ENCODE measurements at regions not wholly inside any gene's neighbourhood (a gene's known extent, or its start where the extent isn't known, plus 50 kb on each side); places are given as distances from the start of the nearest gene placed in this dataset.
"Not testable (repeated sequence)": the region's sequence is repeated elsewhere in the genome, so short reads cannot be mapped to it uniquely, and the experiment has no call there.

DNA sequence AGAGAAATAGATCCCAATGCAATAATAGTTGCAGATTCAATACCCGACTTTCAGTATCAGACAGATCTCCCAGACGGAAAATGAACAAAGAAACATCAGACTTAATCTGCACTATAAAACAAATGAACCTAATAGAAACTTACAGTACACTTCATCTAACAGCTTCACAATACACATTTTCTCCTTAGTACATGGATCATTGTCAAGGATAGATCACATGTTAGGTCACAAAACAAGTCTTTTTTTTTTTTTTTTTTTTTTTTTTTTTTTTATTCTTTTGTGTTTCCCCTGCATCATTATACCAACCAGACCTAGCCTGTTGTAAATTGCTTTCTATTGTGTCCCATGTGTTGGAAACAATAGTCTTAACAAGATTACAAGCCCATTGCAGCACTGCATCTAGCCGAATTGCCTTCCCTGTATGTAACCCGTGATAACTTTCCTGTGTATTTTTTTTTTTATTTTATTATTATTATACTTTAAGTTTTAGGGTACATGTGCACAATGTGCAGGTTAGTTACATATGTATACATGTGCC is 134.0 kb upstream of the MAD2L1 start:
- CTCF ChIA-PET; H3K27ac Mint-ChIP-seq; H3K27ac ChIP-seq (ENCODE audit: low read length); H3K4me1 Mint-ChIP-seq; H3K36me3 Mint-ChIP-seq; DNase-seq; H3K4me3 ChIP-seq (ENCODE audit: control insufficient read depth in 1 of 2, extremely low read depth in 1 of 2, low read length in 1 of 2); H3K4me1 ChIP-seq (ENCODE audit: control insufficient read depth in 1 of 2, extremely low read depth in 1 of 2, insufficient read depth in 2 of 2, low read length in 2 of 2); POLR2A ChIA-PET; H3K27me3 Mint-ChIP-seq; H3K4me3 Mint-ChIP-seq; H3K27me3 ChIP-seq (replicated peaks in 1 of 2; ENCODE audit: control insufficient read depth in 2 of 2, extremely low read depth in 1 of 2, insufficient read depth in 2 of 2, low read length in 1 of 2); H3K9me3 Mint-ChIP-seq; ATAC-seq (replicated peaks in 1 of 4); H3K36me3 ChIP-seq (ENCODE audit: control insufficient read depth in 2 of 2, extremely low read depth in 1 of 2, insufficient read depth in 1 of 2, low read length in 1 of 2); H3K9me3 ChIP-seq: not testable (repeated sequence)
- whole genome bisulfite sequencing (ENCODE audit: insufficient coverage) = 100% methylated on average over 2 of the region's 4 CpGs

DNA sequence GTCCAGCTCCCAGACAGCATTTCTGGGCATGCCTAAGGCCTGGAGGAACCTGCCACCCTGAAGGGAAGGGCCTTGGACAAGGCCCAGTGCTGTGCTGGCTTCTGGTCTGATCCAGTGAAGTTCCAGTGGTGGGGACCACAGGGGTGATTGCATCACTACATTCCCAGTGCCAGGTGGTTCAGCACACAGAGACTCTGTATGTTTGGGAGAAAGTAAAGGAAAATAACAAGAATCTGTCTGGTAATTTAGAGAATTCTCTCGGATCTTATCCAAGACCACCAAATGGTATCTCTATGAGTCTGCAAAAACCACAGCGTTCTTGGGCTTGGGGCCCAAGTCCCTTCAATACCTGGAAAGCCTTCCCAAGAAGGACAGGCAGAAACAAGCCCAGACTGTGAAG is 131.8 kb upstream of the MAD2L1 start:
- Histone ChIP-seq H3K36me3 (ENCODE audit: control insufficient read depth in 2 of 2, extremely low read depth in 1 of 2, insufficient read depth in 1 of 2, low read length in 1 of 2) (no peaks in the 10 kb centered on the region), H3K9me3 (no peaks in the 10 kb centered on the region), H3K27me3 (replicated peaks in 1 of 2; ENCODE audit: control insufficient read depth in 2 of 2, extremely low read depth in 1 of 2, insufficient read depth in 2 of 2, low read length in 1 of 2) (no peaks in the 10 kb centered on the region), H3K4me1 (ENCODE audit: control insufficient read depth in 1 of 2, extremely low read depth in 1 of 2, insufficient read depth in 2 of 2, low read length in 2 of 2) (no peaks in the 10 kb centered on the region), H3K4me3 (ENCODE audit: control insufficient read depth in 1 of 2, extremely low read depth in 1 of 2, low read length in 1 of 2) (no peak overlapping the region), H3K27ac (ENCODE audit: low read length) (no peak overlapping the region)
- Mint-ChIP-seq H3K4me3 (no peak overlapping the region), H3K27me3 (peaks cover 0 to 1% of the 10 kb centered on the region in 2 donors), H3K27ac (no peak overlapping the region), H3K36me3 (no peaks in the 10 kb centered on the region), H3K9me3 (no peaks in the 10 kb centered on the region), H3K4me1 (no peaks in the 10 kb centered on the region)
- POLR2A ChIA-PET = no interaction called here
- DNase-seq = no peak
- 36% methylated on average over 1 of the region's 2 CpGs for WGBS (ENCODE audit: insufficient coverage)
- CTCF ChIA-PET = no interaction called here
- ATAC-seq (replicated peaks in 1 of 4) = no peak

DNA sequence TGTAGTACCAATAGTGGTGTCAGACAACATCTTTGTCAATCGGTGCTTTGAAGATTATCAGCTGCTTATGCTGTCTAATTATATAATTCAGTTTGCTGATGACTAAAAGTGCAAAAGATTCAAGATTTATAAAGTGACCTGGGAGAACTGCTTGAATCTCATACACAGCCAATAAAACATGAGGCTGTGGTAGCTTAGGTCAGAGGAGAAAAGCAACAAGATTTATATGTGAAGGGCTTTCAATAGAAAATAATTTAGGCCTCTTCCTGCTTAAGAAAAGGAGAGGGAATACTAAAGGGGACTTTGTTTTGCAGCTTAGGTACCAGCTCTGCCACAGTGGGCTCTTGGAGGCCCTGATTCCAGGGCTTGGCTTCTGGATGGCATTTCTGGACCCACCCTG is 111.0 kb upstream of the MAD2L1 start:
- ChIA-PET CTCF (no interaction called here), POLR2A (no interaction called here)
- peaks cover 2 to 12% (median 11%) of the 10 kb centered on the region in 3 donors for H3K9me3 Mint-ChIP-seq
- H3K27me3 ChIP-seq (replicated peaks in 1 of 2; ENCODE audit: control insufficient read depth in 2 of 2, extremely low read depth in 1 of 2, insufficient read depth in 2 of 2, low read length in 1 of 2) = peaks cover 0 to 6% of the 10 kb centered on the region in 2 experiments
- ATAC-seq (replicated peaks in 1 of 4) (no peak), DNase-seq (no peak)
- no peak overlapping the region for H3K27ac ChIP-seq (ENCODE audit: low read length)
- H3K27me3 Mint-ChIP-seq = peaks cover 23 to 24% of the 10 kb centered on the region in 2 donors
- no peaks in the 10 kb centered on the region for H3K9me3 ChIP-seq
- H3K4me1 ChIP-seq (ENCODE audit: control insufficient read depth in 1 of 2, extremely low read depth in 1 of 2, insufficient read depth in 2 of 2, low read length in 2 of 2) = no peaks in the 10 kb centered on the region
- no peaks in the 10 kb centered on the region for H3K36me3 Mint-ChIP-seq
- no peak overlapping the region for H3K4me3 Mint-ChIP-seq
- WGBS (ENCODE audit: insufficient coverage) = no CpG with 5 or more reads among the region's 1 CpG
- no peak overlapping the region for H3K4me3 ChIP-seq (ENCODE audit: control insufficient read depth in 1 of 2, extremely low read depth in 1 of 2, low read length in 1 of 2)
- no peak overlapping the region for H3K27ac Mint-ChIP-seq
- H3K4me1 Mint-ChIP-seq = no peaks in the 10 kb centered on the region
- no peaks in the 10 kb centered on the region for H3K36me3 ChIP-seq (ENCODE audit: control insufficient read depth in 2 of 2, extremely low read depth in 1 of 2, insufficient read depth in 1 of 2, low read length in 1 of 2)

DNA sequence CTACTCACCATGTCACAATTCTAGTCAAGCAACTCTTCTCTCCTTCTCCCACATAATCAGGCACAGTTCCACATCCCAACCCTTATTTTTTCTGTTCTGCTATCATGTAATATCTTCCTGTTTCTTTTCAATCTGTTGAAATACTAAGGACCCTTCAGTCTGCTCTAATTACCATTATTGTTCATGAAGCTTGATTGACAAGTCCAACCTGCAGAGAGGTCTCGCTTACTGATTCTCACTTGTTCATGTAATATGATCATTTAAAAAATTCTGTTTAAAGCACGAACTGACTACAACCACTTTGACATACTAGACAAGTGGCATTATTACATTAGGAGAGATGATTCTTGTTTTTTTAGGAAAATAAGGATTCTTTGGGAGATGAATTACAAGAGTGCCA is 108.6 kb upstream of the MAD2L1 start:
- POLR2A ChIA-PET = no interaction called here
- CTCF ChIA-PET = no interaction called here
- Mint-ChIP-seq H3K27ac (no peak overlapping the region), H3K4me1 (no peaks in the 10 kb centered on the region), H3K4me3 (no peak overlapping the region), H3K36me3 (no peaks in the 10 kb centered on the region), H3K9me3 (peaks cover 2 to 8% (median 8%) of the 10 kb centered on the region in 3 donors), H3K27me3 (peaks cover 23 to 24% of the 10 kb centered on the region in 2 donors)
- WGBS (ENCODE audit: insufficient coverage) = no CpG with 5 or more reads among the region's 2 CpGs
- H3K27ac ChIP-seq (ENCODE audit: low read length) = no peak overlapping the region
- no peak for DNase-seq
- H3K9me3 ChIP-seq = no peaks in the 10 kb centered on the region
- ATAC-seq (replicated peaks in 1 of 4) = no peak
- no peaks in the 10 kb centered on the region for H3K36me3 ChIP-seq (ENCODE audit: control insufficient read depth in 2 of 2, extremely low read depth in 1 of 2, insufficient read depth in 1 of 2, low read length in 1 of 2)
- H3K4me3 ChIP-seq (ENCODE audit: control insufficient read depth in 1 of 2, extremely low read depth in 1 of 2, low read length in 1 of 2) = no peak overlapping the region
- H3K27me3 ChIP-seq (replicated peaks in 1 of 2; ENCODE audit: control insufficient read depth in 2 of 2, extremely low read depth in 1 of 2, insufficient read depth in 2 of 2, low read length in 1 of 2) = peaks cover 0 to 6% of the 10 kb centered on the region in 2 experiments
- no peaks in the 10 kb centered on the region for H3K4me1 ChIP-seq (ENCODE audit: control insufficient read depth in 1 of 2, extremely low read depth in 1 of 2, insufficient read depth in 2 of 2, low read length in 2 of 2)

DNA sequence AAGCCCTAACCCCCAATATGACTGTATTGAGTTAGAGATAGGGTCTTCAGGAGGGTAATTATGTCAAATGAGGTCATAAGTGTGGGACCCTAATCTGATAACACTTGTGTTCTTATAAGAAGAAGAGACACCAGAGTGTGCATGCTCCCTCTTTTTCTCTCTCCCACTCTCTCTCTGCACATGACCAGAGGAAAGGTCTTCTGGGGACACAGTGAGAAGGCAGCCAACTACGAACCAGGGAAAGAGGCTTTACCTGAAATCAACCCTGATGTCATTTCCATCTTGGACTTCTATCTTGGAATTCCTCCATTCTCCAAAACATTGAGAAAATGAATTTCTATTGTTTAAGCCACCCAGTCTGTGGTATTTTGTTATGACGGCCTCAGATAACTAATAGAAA is 97.2 kb upstream of the MAD2L1 start:
- no peak for DNase-seq
- Histone ChIP-seq H3K4me1 (ENCODE audit: control insufficient read depth in 1 of 2, extremely low read depth in 1 of 2, insufficient read depth in 2 of 2, low read length in 2 of 2) (no peaks in the 10 kb centered on the region), H3K9me3 (no peaks in the 10 kb centered on the region), H3K36me3 (ENCODE audit: control insufficient read depth in 2 of 2, extremely low read depth in 1 of 2, insufficient read depth in 1 of 2, low read length in 1 of 2) (no peaks in the 10 kb centered on the region), H3K27ac (ENCODE audit: low read length) (no peak overlapping the region), H3K27me3 (replicated peaks in 1 of 2; ENCODE audit: control insufficient read depth in 2 of 2, extremely low read depth in 1 of 2, insufficient read depth in 2 of 2, low read length in 1 of 2) (no peaks in the 10 kb centered on the region), H3K4me3 (ENCODE audit: control insufficient read depth in 1 of 2, extremely low read depth in 1 of 2, low read length in 1 of 2) (no peak overlapping the region)
- Mint-ChIP-seq H3K27me3 (peaks cover 0 to 14% of the 10 kb centered on the region in 2 donors), H3K4me3 (no peak overlapping the region), H3K4me1 (no peaks in the 10 kb centered on the region), H3K36me3 (no peaks in the 10 kb centered on the region), H3K27ac (no peak overlapping the region), H3K9me3 (no peaks in the 10 kb centered on the region)
- ChIA-PET POLR2A (no interaction called here), CTCF (no interaction called here)
- no CpG with 5 or more reads among the region's 2 CpGs for WGBS (ENCODE audit: insufficient coverage)
- ATAC-seq (replicated peaks in 1 of 4) = no peak

DNA sequence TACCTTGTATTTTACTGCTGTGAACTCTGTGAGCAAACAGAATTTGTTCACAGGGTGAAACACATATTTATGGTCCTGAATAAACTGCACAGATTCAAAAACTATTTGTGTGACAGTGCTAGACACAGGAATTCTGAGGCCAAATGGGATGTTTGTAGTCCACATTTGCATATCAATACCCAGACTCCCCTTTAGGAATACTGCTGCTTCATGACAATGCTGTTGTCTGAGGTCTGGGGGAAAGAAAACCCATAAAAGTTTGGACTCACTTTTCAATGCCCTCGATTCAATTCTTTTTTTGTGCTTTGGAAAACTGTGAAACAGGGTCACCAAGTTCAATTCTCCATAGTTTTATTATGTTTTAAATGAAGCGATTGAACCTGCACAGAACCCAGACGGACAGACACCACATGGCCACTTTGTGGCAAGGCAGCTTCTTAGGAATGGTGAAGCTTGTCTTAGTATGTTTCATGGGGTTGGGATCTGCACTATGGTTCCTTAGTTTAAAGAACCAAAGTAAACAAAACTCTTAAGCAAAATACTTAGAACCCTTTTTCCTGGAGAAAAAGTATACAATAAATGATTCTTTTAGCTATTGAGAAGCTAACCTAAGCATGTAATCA is 92.3 kb upstream of the MAD2L1 start:
- no peak for ATAC-seq (replicated peaks in 1 of 4)
- no CpG with 5 or more reads among the region's 3 CpGs for WGBS (ENCODE audit: insufficient coverage)
- H3K9me3 ChIP-seq = no peaks in the 10 kb centered on the region
- Mint-ChIP-seq H3K9me3 (no peaks in the 10 kb centered on the region), H3K27me3 (peaks cover 0 to 9% of the 10 kb centered on the region in 2 donors), H3K4me1 (no peaks in the 10 kb centered on the region), H3K36me3 (no peaks in the 10 kb centered on the region), H3K4me3 (no peak overlapping the region), H3K27ac (no peak overlapping the region)
- no peaks in the 10 kb centered on the region for H3K4me1 ChIP-seq (ENCODE audit: control insufficient read depth in 1 of 2, extremely low read depth in 1 of 2, insufficient read depth in 2 of 2, low read length in 2 of 2)
- no peak for DNase-seq
- no peak overlapping the region for H3K27ac ChIP-seq (ENCODE audit: low read length)
- no peaks in the 10 kb centered on the region for H3K27me3 ChIP-seq (replicated peaks in 1 of 2; ENCODE audit: control insufficient read depth in 2 of 2, extremely low read depth in 1 of 2, insufficient read depth in 2 of 2, low read length in 1 of 2)
- POLR2A ChIA-PET = no interaction called here
- no peaks in the 10 kb centered on the region for H3K36me3 ChIP-seq (ENCODE audit: control insufficient read depth in 2 of 2, extremely low read depth in 1 of 2, insufficient read depth in 1 of 2, low read length in 1 of 2)
- H3K4me3 ChIP-seq (ENCODE audit: control insufficient read depth in 1 of 2, extremely low read depth in 1 of 2, low read length in 1 of 2) = no peak overlapping the region
- CTCF ChIA-PET = interaction anchor here in 1 of 2 donors (0.9 kb wide), 1 partner anchor 1149 kb away, joined by 3 read pairs; no protein-coding TSS in a partner anchor

DNA sequence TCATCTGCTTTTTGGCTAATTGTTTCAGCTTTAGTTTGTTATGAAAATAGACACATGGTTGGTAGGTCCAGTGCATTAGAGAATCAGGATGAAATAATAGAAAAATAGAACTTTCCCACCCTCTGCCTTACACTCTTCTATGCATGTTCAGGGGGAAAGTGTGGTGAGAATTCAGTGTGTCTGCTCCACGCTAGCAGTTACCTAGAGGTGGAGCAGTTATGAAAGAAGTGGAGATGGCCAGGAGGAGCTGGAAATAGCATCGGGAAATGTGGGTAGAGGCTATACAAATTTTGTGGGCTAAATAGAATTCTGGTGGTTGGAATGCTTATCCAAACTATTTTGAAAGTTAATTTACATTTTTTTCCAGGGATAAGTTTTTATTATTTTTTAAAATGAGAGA is 91.4 kb upstream of the MAD2L1 start:
- WGBS (ENCODE audit: insufficient coverage) = no CpG with 5 or more reads among the region's 2 CpGs
- no peak overlapping the region for H3K27ac ChIP-seq (ENCODE audit: low read length)
- no peaks in the 10 kb centered on the region for H3K27me3 ChIP-seq (replicated peaks in 1 of 2; ENCODE audit: control insufficient read depth in 2 of 2, extremely low read depth in 1 of 2, insufficient read depth in 2 of 2, low read length in 1 of 2)
- H3K4me3 ChIP-seq (ENCODE audit: control insufficient read depth in 1 of 2, extremely low read depth in 1 of 2, low read length in 1 of 2) = no peak overlapping the region
- Mint-ChIP-seq H3K4me1 (no peaks in the 10 kb centered on the region), H3K27ac (no peak overlapping the region), H3K36me3 (no peaks in the 10 kb centered on the region), H3K9me3 (no peaks in the 10 kb centered on the region), H3K4me3 (no peak overlapping the region), H3K27me3 (peaks cover 0 to 5% of the 10 kb centered on the region in 2 donors)
- ATAC-seq (replicated peaks in 1 of 4) (no peak), DNase-seq (no peak)
- H3K9me3 ChIP-seq = no peaks in the 10 kb centered on the region
- H3K36me3 ChIP-seq (ENCODE audit: control insufficient read depth in 2 of 2, extremely low read depth in 1 of 2, insufficient read depth in 1 of 2, low read length in 1 of 2) = no peaks in the 10 kb centered on the region
- ChIA-PET CTCF (interaction anchor here (0.6 to 1.5 kb wide), 2 partner anchors 126 to 1150 kb away, joined by 4 to 5 read pairs; no protein-coding TSS in a partner anchor), POLR2A (no interaction called here)
- H3K4me1 ChIP-seq (ENCODE audit: control insufficient read depth in 1 of 2, extremely low read depth in 1 of 2, insufficient read depth in 2 of 2, low read length in 2 of 2) = no peaks in the 10 kb centered on the region
